ENCODE measurements at regions not wholly inside any gene's neighbourhood (a gene's known extent, or its start where the extent isn't known, plus 50 kb on each side); places are given as distances from the start of the nearest gene placed in this dataset.

- TF ChIP-seq POLR2A (IDR thresholded peaks at IDR 0.05; ENCODE audit: low read length) (no peak), GATA1 (IDR thresholded peaks at IDR 0.05; ENCODE audit: low read depth, low read length) (no peak)
These were observed 111.3 kb downstream of the CMPK2 start for GRCh38 chr2:6754419-6754818.
